Lung (tissue), 11 donors: ENCODE measurements at regions not wholly inside any gene's neighbourhood (a gene's known extent, or its start where the extent isn't known, plus 50 kb on each side); places are given as distances from the start of the nearest gene placed in this dataset.

Experiments
- ATAC-seq: fragments of 200-7000 bp; cut with Tn5 transposase; one replicate; pipeline ENCODE4 v1.9.1; 2020; ENCODE audit warnings: moderate number of reproducible peaks; ENCODE audit not compliant: insufficient read depth, low FRiP score
- DNase-seq, 3 donors: peaks; one replicate each; pipeline ENCODE4 v3.0.0-alpha.2; 2013 to 2017
- H3K27ac ChIP-seq, 2 donors: one replicate each; pipeline ENCODE4 v1.5.1; 2013; ENCODE audit warnings: mild to moderate bottlenecking in 2 of 2, moderate library complexity in 2 of 2, control low read depth in 1 of 2, inconsistent platforms in 1 of 2, low read depth in 1 of 2, low read length in 1 of 2
- H3K27me3 ChIP-seq, 3 donors: one replicate each; pipeline ENCODE4 v1.5.1; 2013; ENCODE audit warnings: low read length in 2 of 3; ENCODE audit not compliant: control insufficient read depth in 3 of 3, insufficient read depth in 3 of 3
- H3K36me3 ChIP-seq, 4 donors: one replicate each; pipeline ENCODE4 v1.5.1; 2013; ENCODE audit warnings: low read length in 4 of 4, mild to moderate bottlenecking in 1 of 4, moderate library complexity in 1 of 4; ENCODE audit not compliant: control insufficient read depth in 4 of 4, insufficient read depth in 4 of 4
- H3K4me1 ChIP-seq, 5 donors: one replicate each; pipeline ENCODE4 v1.5.1; 2013; ENCODE audit warnings: low read length in 5 of 5, mild to moderate bottlenecking in 2 of 5, moderate library complexity in 1 of 5; ENCODE audit not compliant: control insufficient read depth in 5 of 5, insufficient read depth in 5 of 5
- H3K4me3 ChIP-seq: one replicate; pipeline ENCODE4 v1.5.1; 2013; ENCODE audit warnings: mild to moderate bottlenecking, control low read depth, moderate library complexity
- H3K9ac ChIP-seq, 2 donors: one replicate each; pipeline ENCODE4 v1.5.1; 2013; ENCODE audit warnings: low read length in 2 of 2, control low read depth in 1 of 2; ENCODE audit not compliant: insufficient read depth in 1 of 2
- H3K9me3 ChIP-seq, 4 donors: one replicate each; pipeline ENCODE4 v1.5.1; 2013; ENCODE audit warnings: low read length in 3 of 4, mild to moderate bottlenecking in 1 of 4, moderate library complexity in 1 of 4; ENCODE audit not compliant: control insufficient read depth in 4 of 4, insufficient read depth in 3 of 4
- CTCF ChIP-seq: IDR thresholded peaks from 2 replicates; pipeline ENCODE4 v1.5.1; 2012; ENCODE audit warnings: mild to moderate bottlenecking; ENCODE audit errors: control extremely low read depth, extremely low read depth
- WGBS, 2 donors: extraction: QIAGEN DNeasy Blood & Tissue Kit; methylation state at CpG; one replicate each; pipeline ENCODE4 v1.1.7; 2013; 5-methylcytosine and 5-hydroxymethylcytosine counted together
- donor health status: control.
- donor health status: control.
- donor health status: Bipolar disorder and iron deficiency.
- donor health status: healthy.
- donor health status: DM: yes; HTN: yes; CAD: no.

GRCh38 chr17:70988622-70989021 lies 819.3 kb downstream of the KCNJ2 start:
- no peak for DNase-seq
- H3K27me3 ChIP-seq = no peaks in the 10 kb centered on the region
- no peak for ATAC-seq
- H3K9me3 ChIP-seq = peaks cover 0 to 6% (median 4%) of the 10 kb centered on the region in 4 donors
- no peak overlapping the region for H3K4me3 ChIP-seq
- no peaks in the 10 kb centered on the region for H3K4me1 ChIP-seq
- WGBS, 2 donors = 47 to 60% methylated on average over 1 of the region's 1 CpG
- no peaks in the 10 kb centered on the region for H3K36me3 ChIP-seq
- H3K27ac ChIP-seq = no peak overlapping the region
- no peak for TF ChIP-seq CTCF
- H3K9ac ChIP-seq = no peak overlapping the region

- ATAC-seq = no peak
- Histone ChIP-seq H3K4me1 (no peaks in the 10 kb centered on the region), H3K27ac (no peak overlapping the region), H3K9me3 (peaks cover 0 to 6% (median 4%) of the 10 kb centered on the region in 4 donors), H3K4me3 (no peak overlapping the region), H3K27me3 (no peaks in the 10 kb centered on the region), H3K9ac (no peak overlapping the region), H3K36me3 (no peaks in the 10 kb centered on the region)
- no peak for TF ChIP-seq CTCF
- no peak for DNase-seq
- 80 to 92% methylated on average over 5 of the region's 5 CpGs for WGBS, 2 donors
Observed at GRCh38 chr17:70989280-70989679, 819.9 kb downstream of the KCNJ2 start.

- no peak overlapping the region for H3K27ac ChIP-seq
- no peaks in the 10 kb centered on the region for H3K27me3 ChIP-seq
- H3K9me3 ChIP-seq = no peaks in the 10 kb centered on the region
- no peak overlapping the region for H3K9ac ChIP-seq
- WGBS, 2 donors = 79 to 84% methylated on average over 2 of the region's 2 CpGs
- ATAC-seq (no peak), DNase-seq (no peak)
- H3K36me3 ChIP-seq = no peaks in the 10 kb centered on the region
- H3K4me3 ChIP-seq = no peak overlapping the region
- no peaks in the 10 kb centered on the region for H3K4me1 ChIP-seq
- no peak for TF ChIP-seq CTCF
Observed at GRCh38 chr17:70994194-70994593, 824.9 kb downstream of the KCNJ2 start.

GRCh38 chr17:70995997-70996396 lies 826.7 kb downstream of the KCNJ2 start:
- Histone ChIP-seq H3K9me3 (no peaks in the 10 kb centered on the region), H3K9ac (no peak overlapping the region), H3K4me3 (no peak overlapping the region), H3K36me3 (no peaks in the 10 kb centered on the region), H3K4me1 (no peaks in the 10 kb centered on the region), H3K27ac (no peak overlapping the region), H3K27me3 (no peaks in the 10 kb centered on the region)
- TF ChIP-seq CTCF = no peak
- no peak for ATAC-seq
- DNase-seq = no peak
